ENCODE measurements at regions not wholly inside any gene's neighbourhood (a gene's known extent, or its start where the extent isn't known, plus 50 kb on each side); places are given as distances from the start of the nearest gene placed in this dataset.

- peak; percentile 55 for DNase-seq (ENCODE audit: low read depth)
These were observed 173.3 kb upstream of the ERBB4 start for GRCh38 chr2:212711856-212712255.

GRCh38 chr2:212709280-212709679 lies 170.7 kb upstream of the ERBB4 start:
- DNase-seq (ENCODE audit: low read depth): no peak

GRCh38 chr2:212708355-212708754 lies 169.8 kb upstream of the ERBB4 start:
- peak; percentile 11 for DNase-seq (ENCODE audit: low read depth)

- DNase-seq (ENCODE audit: low read depth): no peak
These were observed 156.8 kb upstream of the ERBB4 start for GRCh38 chr2:212695426-212695825.

GRCh38 chr2:212694398-212694797 lies 155.8 kb upstream of the ERBB4 start:
- DNase-seq (ENCODE audit: low read depth): no peak

GRCh38 chr2:212692466-212692865 lies 153.9 kb upstream of the ERBB4 start:
- DNase-seq (ENCODE audit: low read depth): peak; percentile 14

GRCh38 chr2:212686285-212686895 lies 147.8 kb upstream of the ERBB4 start:
- DNase-seq (ENCODE audit: low read depth): peak; percentile 64

- peak; percentile 50 for DNase-seq (ENCODE audit: low read depth)
These were observed 144.9 kb upstream of the ERBB4 start for GRCh38 chr2:212683346-212684097.

- DNase-seq (ENCODE audit: low read depth): no peak
These were observed 144.3 kb upstream of the ERBB4 start for GRCh38 chr2:212682937-212683336.

- DNase-seq (ENCODE audit: low read depth): no peak
These were observed 138.9 kb upstream of the ERBB4 start for GRCh38 chr2:212677466-212677865.

- no peak for DNase-seq (ENCODE audit: low read depth)
These were observed 133.6 kb upstream of the ERBB4 start for GRCh38 chr2:212672186-212672585.

GRCh38 chr2:212669761-212670160 lies 131.2 kb upstream of the ERBB4 start:
- DNase-seq (ENCODE audit: low read depth): no peak

- DNase-seq (ENCODE audit: low read depth): no peak
These were observed 129.2 kb upstream of the ERBB4 start for GRCh38 chr2:212667751-212668316.

- DNase-seq (ENCODE audit: low read depth): no peak
These were observed 127.3 kb upstream of the ERBB4 start for GRCh38 chr2:212665948-212666347.

- no peak for DNase-seq (ENCODE audit: low read depth)
These were observed 120.8 kb upstream of the ERBB4 start for GRCh38 chr2:212659441-212659840.

GRCh38 chr2:212649646-212650045 lies 111.0 kb upstream of the ERBB4 start:
- no peak for DNase-seq (ENCODE audit: low read depth)

GRCh38 chr2:212646698-212647366 lies 108.2 kb upstream of the ERBB4 start:
- peak; percentile 57 for DNase-seq (ENCODE audit: low read depth)

- no peak for DNase-seq (ENCODE audit: low read depth)
These were observed 105.7 kb upstream of the ERBB4 start for GRCh38 chr2:212644195-212644837.

- DNase-seq (ENCODE audit: low read depth): no peak
These were observed 101.8 kb upstream of the ERBB4 start for GRCh38 chr2:212640428-212640827.

- no peak for DNase-seq (ENCODE audit: low read depth)
These were observed 100.1 kb upstream of the ERBB4 start for GRCh38 chr2:212638694-212639093.

- DNase-seq (ENCODE audit: low read depth): no peak
These were observed 90.0 kb upstream of the ERBB4 start for GRCh38 chr2:212628586-212628985.

- DNase-seq (ENCODE audit: low read depth): no peak
These were observed 87.8 kb upstream of the ERBB4 start for GRCh38 chr2:212626371-212626918.

All from RPMI7951 (cell line).